Mesendoderm (in vitro differentiated cells): ENCODE measurements at regions not wholly inside any gene's neighbourhood (a gene's known extent, or its start where the extent isn't known, plus 50 kb on each side); places are given as distances from the start of the nearest gene placed in this dataset.
A peak's percentile ranks its signal among the peaks of the same experiment; 100 is the strongest.

Experiments
- DNase-seq: peaks from one replicate; pipeline ENCODE4 v3.0.0; 2013
- H2AK5ac ChIP-seq: 2 replicates; pipeline ENCODE4 v1.6.1; 2013; ENCODE audit warnings: low read length, inconsistent platforms
- H2BK120ac ChIP-seq: 2 replicates; pipeline ENCODE4 v1.6.1; 2013; ENCODE audit warnings: low read depth, mild to moderate bottlenecking, low read length, moderate library complexity, mixed read lengths
- H2BK15ac ChIP-seq: replicated peaks from 2 replicates; pipeline ENCODE4 v1.6.1; 2013; ENCODE audit warnings: low read depth, mild to moderate bottlenecking, moderate library complexity
- H2BK5ac ChIP-seq: 2 replicates; pipeline ENCODE4 v1.6.1; 2013; ENCODE audit warnings: low read length, inconsistent platforms
- H3K18ac ChIP-seq: 2 replicates; pipeline ENCODE4 v1.6.1; 2013; ENCODE audit warnings: mild to moderate bottlenecking, low read length, mixed read lengths
- H3K23ac ChIP-seq: one replicate; pipeline ENCODE4 v1.6.1; 2013; ENCODE audit warnings: low read length
- H3K27ac ChIP-seq: 2 replicates; pipeline ENCODE4 v1.5.1; 2013; ENCODE audit warnings: low read depth, mild to moderate bottlenecking, inconsistent platforms, low read length, moderate library complexity
- H3K27me3 ChIP-seq: 2 replicates; pipeline ENCODE4 v1.6.1; 2013; ENCODE audit warnings: low read length, control low read depth, mild to moderate bottlenecking, inconsistent platforms; ENCODE audit not compliant: insufficient read depth, poor library complexity
- H3K36me3 ChIP-seq: 2 replicates; pipeline ENCODE4 v1.6.1; 2013; ENCODE audit warnings: low read length, inconsistent platforms; ENCODE audit not compliant: control insufficient read depth, insufficient read depth
- H3K4ac ChIP-seq: one replicate; pipeline ENCODE4 v1.6.1; 2013; ENCODE audit warnings: low read depth, mild to moderate bottlenecking, low read length, moderate library complexity
- H3K4me1 ChIP-seq: 2 replicates; pipeline ENCODE4 v1.6.1; 2013; ENCODE audit warnings: low read depth, low read length, inconsistent platforms; ENCODE audit not compliant: control insufficient read depth
- H3K4me2 ChIP-seq: 2 replicates; pipeline ENCODE4 v1.6.1; 2013; ENCODE audit warnings: low read length
- H3K4me3 ChIP-seq: 2 replicates; pipeline ENCODE4 v1.5.1; 2013; ENCODE audit warnings: mild to moderate bottlenecking, low read length
- H3K56ac ChIP-seq: one replicate; pipeline ENCODE4 v1.6.1; 2013; ENCODE audit warnings: low read length
- H3K79me1 ChIP-seq: 2 replicates; pipeline ENCODE4 v1.6.1; 2013; ENCODE audit warnings: low read length, inconsistent platforms
- H3K79me2 ChIP-seq: 2 replicates; pipeline ENCODE4 v1.6.1; 2013; ENCODE audit warnings: mild to moderate bottlenecking, low read length; ENCODE audit not compliant: control insufficient read depth, insufficient read depth
- H3K9ac ChIP-seq: 2 replicates; pipeline ENCODE4 v1.6.1; 2013; ENCODE audit warnings: low read length, inconsistent platforms
- H4K5ac ChIP-seq: one replicate; pipeline ENCODE4 v1.6.1; 2013; ENCODE audit warnings: low read length
- H4K8ac ChIP-seq: one replicate; pipeline ENCODE4 v1.6.1; 2013; ENCODE audit warnings: low read depth, mild to moderate bottlenecking, control low read depth, low read length, moderate library complexity
- WGBS: extraction: QIAGEN DNeasy Blood & Tissue Kit; methylation state at CpG from one replicate; pipeline ENCODE4 v1.1.7; 2013; ENCODE audit warnings: low lambda C conversion rate, missing lambda C conversion rate; ENCODE audit not compliant: insufficient coverage; ENCODE audit errors: extremely low coverage; 5-methylcytosine and 5-hydroxymethylcytosine counted together

- Histone ChIP-seq H3K18ac (no peak overlapping the region), H3K36me3 (no peaks in the 10 kb centered on the region), H2AK5ac (no peak overlapping the region), H3K79me2 (no peaks in the 10 kb centered on the region), H4K5ac (no peak overlapping the region), H3K27ac (no peak overlapping the region), H3K23ac (no peak overlapping the region), H4K8ac (no peak overlapping the region), H3K4me3 (no peak overlapping the region), H3K4ac (no peak overlapping the region), H2BK120ac (no peak overlapping the region), H3K56ac (no peak overlapping the region), H2BK15ac (no peak overlapping the region), H2BK5ac (no peak overlapping the region), H3K79me1 (no peaks in the 10 kb centered on the region), H3K9ac (no peak overlapping the region), H3K4me2 (no peak overlapping the region), H3K4me1 (no peaks in the 10 kb centered on the region), H3K27me3 (no peaks in the 10 kb centered on the region)
- WGBS: no CpG with 5 or more reads among the region's 5 CpGs
- DNase-seq: no peak
Observed at GRCh38 chr2:4020153-4020552, 316.8 kb downstream of the DCDC2C start.

- Histone ChIP-seq H3K27ac (no peak overlapping the region), H3K18ac (no peak overlapping the region), H3K27me3 (no peaks in the 10 kb centered on the region), H3K23ac (no peak overlapping the region), H2AK5ac (no peak overlapping the region), H3K4me1 (no peaks in the 10 kb centered on the region), H4K8ac (no peak overlapping the region), H3K36me3 (no peaks in the 10 kb centered on the region), H3K4me2 (no peak overlapping the region), H3K4ac (no peak overlapping the region), H3K4me3 (no peak overlapping the region), H2BK15ac (no peak overlapping the region), H3K56ac (no peak overlapping the region), H3K79me2 (no peaks in the 10 kb centered on the region), H2BK5ac (no peak overlapping the region), H3K9ac (no peak overlapping the region), H2BK120ac (no peak overlapping the region), H4K5ac (no peak overlapping the region), H3K79me1 (no peaks in the 10 kb centered on the region)
- DNase-seq: no peak
- no CpG with 5 or more reads among the region's 10 CpGs for WGBS
Observed at GRCh38 chr2:4020649-4021048, 317.3 kb downstream of the DCDC2C start.

GRCh38 chr2:4024605-4025004 lies 321.2 kb downstream of the DCDC2C start:
- H2BK120ac ChIP-seq: no peak overlapping the region
- H2AK5ac ChIP-seq: no peak overlapping the region
- no peak overlapping the region for H3K27ac ChIP-seq
- H3K9ac ChIP-seq: no peak overlapping the region
- H3K79me1 ChIP-seq: no peaks in the 10 kb centered on the region
- H3K56ac ChIP-seq: no peak overlapping the region
- no peak overlapping the region for H2BK5ac ChIP-seq
- H3K79me2 ChIP-seq: no peaks in the 10 kb centered on the region
- no peak overlapping the region for H4K5ac ChIP-seq
- H3K36me3 ChIP-seq: no peaks in the 10 kb centered on the region
- H4K8ac ChIP-seq: no peak overlapping the region
- no peak overlapping the region for H3K18ac ChIP-seq
- no peaks in the 10 kb centered on the region for H3K27me3 ChIP-seq
- no CpG with 5 or more reads among the region's 5 CpGs for WGBS
- no peak overlapping the region for H3K23ac ChIP-seq
- H3K4me2 ChIP-seq: no peak overlapping the region
- H3K4ac ChIP-seq: no peak overlapping the region
- no peak for DNase-seq
- H3K4me1 ChIP-seq: no peaks in the 10 kb centered on the region
- H2BK15ac ChIP-seq: no peak overlapping the region
- no peak overlapping the region for H3K4me3 ChIP-seq

GRCh38 chr2:4029081-4029480 lies 325.7 kb downstream of the DCDC2C start:
- H3K23ac ChIP-seq: no peak overlapping the region
- H3K4me1 ChIP-seq: no peaks in the 10 kb centered on the region
- no peak overlapping the region for H3K56ac ChIP-seq
- H3K79me2 ChIP-seq: no peaks in the 10 kb centered on the region
- no peaks in the 10 kb centered on the region for H3K27me3 ChIP-seq
- no peak overlapping the region for H4K5ac ChIP-seq
- no peak overlapping the region for H3K4me2 ChIP-seq
- H3K4me3 ChIP-seq: no peak overlapping the region
- no peak overlapping the region for H4K8ac ChIP-seq
- no CpG with 5 or more reads among the region's 2 CpGs for WGBS
- no peak overlapping the region for H2BK120ac ChIP-seq
- no peak overlapping the region for H3K18ac ChIP-seq
- no peak overlapping the region for H3K4ac ChIP-seq
- no peak overlapping the region for H3K9ac ChIP-seq
- no peak for DNase-seq
- no peak overlapping the region for H2BK5ac ChIP-seq
- no peaks in the 10 kb centered on the region for H3K36me3 ChIP-seq
- no peaks in the 10 kb centered on the region for H3K79me1 ChIP-seq
- no peak overlapping the region for H3K27ac ChIP-seq
- H2BK15ac ChIP-seq: no peak overlapping the region
- no peak overlapping the region for H2AK5ac ChIP-seq

GRCh38 chr2:4039896-4040295 lies 336.5 kb downstream of the DCDC2C start:
- Histone ChIP-seq H3K18ac (no peak overlapping the region), H3K27ac (no peak overlapping the region), H3K56ac (no peak overlapping the region), H3K36me3 (no peaks in the 10 kb centered on the region), H4K5ac (no peak overlapping the region), H3K4ac (no peak overlapping the region), H3K27me3 (no peaks in the 10 kb centered on the region), H3K4me2 (no peak overlapping the region), H3K23ac (no peak overlapping the region), H4K8ac (no peak overlapping the region), H2BK15ac (no peak overlapping the region), H3K4me3 (no peak overlapping the region), H3K4me1 (no peaks in the 10 kb centered on the region), H2BK5ac (no peak overlapping the region), H3K9ac (no peak overlapping the region), H3K79me1 (no peaks in the 10 kb centered on the region), H2BK120ac (no peak overlapping the region), H2AK5ac (no peak overlapping the region), H3K79me2 (no peaks in the 10 kb centered on the region)
- WGBS: no CpG with 5 or more reads among the region's 7 CpGs
- DNase-seq: peak; percentile 5
